MM.1S (cell line): ENCODE measurements at regions not wholly inside any gene's neighbourhood (a gene's known extent, or its start where the extent isn't known, plus 50 kb on each side); places are given as distances from the start of the nearest gene placed in this dataset.

Experiments
- CTCF ChIP-seq: fragments of 300-600 bp; sonication (generic); IDR thresholded peaks from 2 replicates; pipeline ENCODE4 v1.5.1; 2016; ENCODE audit warnings: antibody characterized with exemption, low read length, mixed read lengths
- EZH2 ChIP-seq: fragments of 300-600 bp; sonication (generic); optimal IDR thresholded peaks from 2 replicates; pipeline ENCODE3; 2017; ENCODE audit warnings: low read depth, mild to moderate bottlenecking, antibody characterized with exemption, low read length, mixed read lengths

- no peak for TF ChIP-seq CTCF
- TF ChIP-seq EZH2 = no peak
These were observed 161.5 kb downstream of the DEPDC1B start for GRCh38 chr5:60538426-60538825.
